T follicular helper cell (primary cell): ENCODE measurements at regions not wholly inside any gene's neighbourhood (a gene's known extent, or its start where the extent isn't known, plus 50 kb on each side); places are given as distances from the start of the nearest gene placed in this dataset.
"Not testable (repeated sequence)": the region's sequence is repeated elsewhere in the genome, so short reads cannot be mapped to it uniquely, and the experiment has no call there.

Source experiments
- DNase-seq: peaks from one replicate; pipeline ENCODE4 v3.0.0-alpha.2; 2020; ENCODE audit warnings: low read depth

GRCh38 chr21:27067226-27067625 lies 100.3 kb upstream of the ADAMTS5 start:
- DNase-seq = no peak

- DNase-seq = no peak
Observed at GRCh38 chr21:27062443-27062842, 95.6 kb upstream of the ADAMTS5 start.

DNA sequence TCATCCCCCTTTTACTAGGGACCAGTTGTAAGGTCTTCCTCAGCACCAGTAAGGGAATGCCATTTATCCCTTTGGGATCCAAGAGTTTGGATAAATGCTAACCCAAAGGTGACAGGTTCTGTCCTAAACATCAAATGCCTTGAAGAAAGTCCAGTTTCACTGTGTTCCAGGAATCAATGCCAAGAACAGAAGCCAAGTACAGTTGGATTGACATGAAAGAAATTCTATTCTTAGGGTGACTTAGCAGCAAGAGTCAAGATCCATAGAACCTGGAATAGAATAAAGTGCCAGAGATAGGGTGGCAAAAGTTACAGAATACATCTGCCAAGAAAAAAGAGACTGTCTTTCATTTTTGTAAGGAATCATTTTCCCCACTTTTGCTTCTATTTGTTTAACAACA lies 94.9 kb upstream of the ADAMTS5 start:
- no peak for DNase-seq

DNA sequence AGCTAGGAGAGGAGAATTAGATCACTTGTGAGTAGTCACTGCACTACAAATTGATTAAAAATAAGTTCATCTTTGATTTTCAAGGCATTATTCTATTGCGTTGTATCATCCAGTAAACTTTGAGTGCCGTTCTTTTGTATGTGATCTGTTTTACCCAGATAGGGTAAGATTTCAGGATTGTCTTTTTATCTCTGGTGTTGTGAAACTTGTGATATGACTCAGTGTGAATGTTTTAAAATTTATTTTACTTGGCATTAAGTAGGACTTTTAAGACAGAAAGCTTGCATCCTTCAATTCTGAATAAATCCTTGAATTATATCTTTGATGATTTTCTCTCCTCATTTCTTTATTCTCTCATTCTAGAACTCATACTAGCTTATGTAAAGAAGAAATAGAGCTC lies 93.3 kb upstream of the ADAMTS5 start:
- no peak for DNase-seq

DNA sequence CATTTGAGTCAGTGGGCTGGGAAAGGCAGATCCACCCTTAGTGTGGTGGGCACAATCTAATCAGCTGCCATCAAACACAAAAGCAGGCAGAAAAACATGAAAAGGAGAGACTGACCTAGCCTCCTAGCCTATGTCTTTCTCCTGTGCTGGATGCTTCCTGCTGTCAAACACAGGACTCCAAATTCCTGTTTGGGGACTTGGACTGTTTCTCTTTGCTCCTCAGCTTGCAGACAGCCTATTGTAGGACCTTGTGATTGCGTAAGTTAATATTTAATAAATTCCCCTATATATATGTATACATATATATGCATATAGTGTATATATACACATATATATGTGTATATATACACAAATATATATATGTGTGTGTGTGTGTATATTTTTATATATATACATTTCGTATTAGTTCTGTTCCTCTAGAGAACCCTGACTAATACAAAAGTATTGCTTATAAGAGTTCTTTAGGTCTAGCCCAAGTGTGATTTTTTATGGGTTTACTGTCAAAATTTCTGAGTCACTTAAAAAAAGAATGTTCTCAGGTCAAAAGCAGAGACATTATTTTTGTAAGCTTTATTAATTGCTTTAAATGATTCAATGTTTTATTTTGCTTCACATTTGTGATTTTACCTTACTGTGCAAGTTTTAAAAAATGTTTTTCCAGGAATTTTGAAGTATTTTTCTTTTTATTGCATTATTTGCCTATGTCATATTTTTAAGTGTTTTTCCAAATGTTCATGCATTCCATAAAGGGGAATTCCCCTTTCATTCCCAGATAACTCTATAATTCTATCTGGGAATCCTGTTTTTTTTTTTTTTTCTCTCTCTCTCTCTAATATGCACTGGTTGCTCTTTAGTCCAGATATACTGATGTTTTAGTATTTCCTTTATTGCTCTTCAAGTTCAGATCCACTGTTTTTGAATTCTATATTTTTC lies 92.1 kb upstream of the ADAMTS5 start:
- DNase-seq = no peak

DNA sequence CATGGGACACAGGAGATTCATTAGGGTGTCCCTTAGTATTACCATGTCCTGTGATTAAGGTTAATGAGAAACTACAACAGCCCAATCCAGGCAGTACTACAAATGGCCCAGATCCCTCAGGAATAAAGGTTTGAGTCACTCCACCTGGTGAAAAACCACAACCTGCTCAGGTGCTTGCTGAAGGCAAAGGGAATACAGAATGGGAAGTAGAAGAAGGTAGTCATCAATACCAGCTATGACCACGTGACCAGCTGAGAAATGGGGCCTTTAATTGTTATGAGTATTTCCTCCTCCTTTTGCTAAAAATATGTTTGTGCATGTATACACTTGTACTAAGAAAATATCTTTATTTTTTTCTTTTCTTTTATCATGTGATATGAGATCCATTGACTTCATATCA lies 91.1 kb upstream of the ADAMTS5 start:
- DNase-seq = no peak

GRCh38 chr21:27047658-27048314 lies 80.9 kb upstream of the ADAMTS5 start:
- DNase-seq = no peak

DNA sequence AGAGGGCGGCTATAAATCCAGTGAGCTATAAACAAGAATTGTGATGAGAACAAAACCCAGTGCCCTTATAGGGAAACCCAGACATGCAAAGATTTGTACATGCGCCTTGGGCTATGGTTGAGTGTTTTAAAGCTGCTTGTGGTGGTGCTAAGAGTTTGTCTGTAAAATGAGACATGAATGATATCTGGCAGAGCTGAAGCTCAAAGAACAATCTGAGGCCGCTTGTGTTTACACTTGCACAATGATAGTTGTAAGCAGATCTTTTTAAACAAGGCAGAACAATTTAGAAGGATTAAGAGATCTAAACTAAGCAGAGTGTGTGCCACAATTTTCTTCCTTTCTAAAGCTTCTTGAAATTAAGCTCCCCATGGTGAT lies 80.4 kb upstream of the ADAMTS5 start:
- DNase-seq = no peak

DNA sequence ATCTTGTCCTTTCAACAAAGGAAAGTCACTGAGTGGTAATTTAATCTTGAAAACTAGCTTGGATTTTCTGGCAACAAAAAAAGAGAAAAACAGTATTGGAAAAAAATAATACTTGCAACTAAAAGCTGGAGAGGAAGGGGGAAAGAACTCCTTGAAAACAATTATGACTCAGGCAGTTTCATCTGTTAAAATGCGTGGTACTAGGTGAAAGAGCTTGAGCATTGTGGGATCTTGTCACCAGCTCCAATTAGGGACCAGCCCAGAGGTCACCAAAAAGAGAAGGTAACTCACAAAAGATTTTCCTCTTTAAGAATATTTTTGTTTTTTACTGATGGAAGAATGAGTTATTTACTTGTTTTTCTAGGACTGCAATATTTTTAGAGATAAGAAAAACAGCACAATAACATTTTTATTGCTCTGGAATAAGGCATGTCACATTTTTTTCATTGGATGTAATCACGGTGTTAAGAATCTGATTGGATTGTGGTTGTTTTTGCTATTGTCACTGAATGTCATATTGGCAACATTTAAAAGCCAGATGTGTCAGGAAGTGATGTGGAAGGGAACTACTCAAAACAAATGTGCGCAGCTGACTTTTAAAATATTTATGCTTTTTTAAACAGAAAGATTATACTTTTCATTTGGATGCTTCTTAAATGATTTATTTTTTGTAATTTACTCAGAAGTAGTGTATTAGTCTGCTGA lies 78.5 kb upstream of the ADAMTS5 start:
- DNase-seq = no peak

DNA sequence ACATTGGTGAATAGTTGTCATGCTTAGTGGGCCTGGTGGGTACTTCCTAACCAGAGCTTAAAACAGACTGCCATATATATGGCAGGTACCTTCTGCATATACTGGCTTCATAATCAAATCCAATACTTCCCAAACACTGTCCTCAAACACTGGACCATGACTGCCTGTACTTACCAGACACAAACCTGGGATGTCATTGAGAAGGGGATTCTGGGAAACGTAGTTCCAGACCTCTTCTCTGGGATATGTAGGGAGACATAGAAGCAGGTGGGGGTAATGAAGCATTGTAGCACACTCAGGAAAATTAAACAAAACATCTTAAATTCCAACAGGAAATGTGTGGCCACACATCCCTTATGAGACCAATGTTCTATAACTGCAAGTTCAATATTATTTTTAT lies 76.5 kb upstream of the ADAMTS5 start:
- no peak for DNase-seq

DNA sequence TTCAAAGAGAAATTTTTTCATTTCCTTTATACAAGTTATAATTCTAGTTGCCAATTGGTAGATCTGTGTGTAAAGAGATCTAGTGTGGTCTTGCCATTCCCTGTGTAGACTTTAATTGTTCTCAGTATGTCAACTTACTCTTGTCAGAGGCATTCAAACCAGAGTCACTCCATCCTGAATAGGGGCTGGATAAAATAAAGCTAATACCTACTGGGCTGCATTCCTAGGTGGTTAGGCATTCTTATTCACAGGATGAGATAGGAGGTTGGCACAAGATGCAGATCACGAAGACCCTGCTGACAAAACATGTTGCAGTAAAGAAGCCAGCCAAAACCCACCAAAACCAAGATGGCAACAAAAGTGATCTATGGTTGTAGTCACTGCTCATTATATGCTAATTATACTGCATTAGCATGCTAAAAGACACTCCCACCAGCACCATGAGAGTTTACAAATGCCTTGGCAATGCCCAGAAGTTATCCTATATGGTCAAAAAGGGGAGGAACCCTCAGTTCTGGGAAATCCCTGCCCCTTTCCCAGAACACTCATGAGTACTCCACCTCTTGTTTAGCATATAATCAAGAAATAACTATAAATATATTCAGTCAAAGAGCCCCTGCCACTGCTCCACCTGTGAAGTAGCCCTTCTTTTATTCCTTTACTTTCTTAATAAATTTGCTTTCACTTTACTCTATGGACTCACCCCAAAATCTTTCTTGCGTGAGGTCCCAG lies 74.0 kb upstream of the ADAMTS5 start:
- no peak for DNase-seq

DNA sequence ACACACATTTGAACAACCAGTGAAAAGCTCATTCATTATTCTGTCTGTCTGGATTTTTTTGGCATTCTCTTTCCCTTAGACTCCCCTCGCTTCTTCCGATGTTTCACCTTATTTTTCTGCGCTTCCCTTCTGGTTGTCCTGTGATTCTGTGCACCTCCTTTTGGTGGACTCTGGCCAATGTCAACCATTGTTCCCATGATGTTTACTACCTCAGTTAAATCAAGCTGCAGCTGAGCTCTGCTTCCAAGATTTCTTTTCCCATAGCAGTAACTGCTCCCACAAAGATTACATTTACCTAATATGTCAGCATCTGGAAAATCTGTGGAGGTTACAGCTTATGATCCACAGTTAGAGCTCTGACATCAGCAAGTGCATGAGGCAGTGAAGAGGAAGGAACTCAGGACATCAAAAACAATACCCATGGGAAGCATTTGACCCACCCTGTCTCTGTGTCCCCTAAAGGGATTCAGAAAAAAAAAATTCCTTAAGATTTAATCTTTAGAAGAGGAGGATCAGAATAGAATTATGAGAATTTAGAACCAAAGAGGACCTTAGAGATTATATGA lies 69.9 kb upstream of the ADAMTS5 start:
- DNase-seq = no peak

DNA sequence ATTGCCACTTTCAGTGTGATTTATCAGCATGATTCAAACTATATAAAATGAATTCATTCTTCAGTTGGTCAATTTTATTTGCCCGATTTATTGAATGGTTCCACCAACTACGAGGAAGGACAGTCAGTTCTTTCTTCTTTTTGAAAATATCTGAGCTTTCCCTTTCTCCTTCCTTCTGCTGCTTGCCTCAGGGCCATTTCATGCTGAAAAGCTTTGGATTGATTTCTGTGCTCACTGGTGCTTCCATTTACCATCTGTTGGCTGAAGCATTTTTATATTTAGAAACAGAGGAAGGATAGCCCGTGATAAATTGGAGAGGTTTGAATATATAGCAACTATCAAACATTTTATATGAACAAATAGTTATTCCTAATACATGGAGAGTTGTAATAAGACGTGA lies 68.9 kb upstream of the ADAMTS5 start:
- DNase-seq = no peak

DNA sequence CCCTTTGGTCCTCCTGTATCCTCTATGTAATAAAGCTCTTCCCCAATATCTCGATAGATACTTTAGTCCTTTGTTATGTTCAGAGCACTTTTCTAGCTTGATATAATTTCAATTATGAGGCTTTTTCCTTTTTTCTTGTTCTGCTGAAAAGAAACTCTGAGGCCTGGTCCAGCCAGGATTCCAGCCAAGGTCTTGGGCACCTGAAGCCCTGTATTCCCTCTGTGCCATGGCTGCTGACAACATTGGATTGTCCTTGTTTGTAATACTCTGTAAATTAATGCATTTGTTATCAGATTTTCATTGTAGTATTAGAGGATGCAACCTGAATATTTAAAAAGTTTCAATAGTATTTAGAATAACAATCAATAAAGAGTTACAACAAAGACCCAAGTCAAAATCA lies 67.9 kb upstream of the ADAMTS5 start:
- no peak for DNase-seq

DNA sequence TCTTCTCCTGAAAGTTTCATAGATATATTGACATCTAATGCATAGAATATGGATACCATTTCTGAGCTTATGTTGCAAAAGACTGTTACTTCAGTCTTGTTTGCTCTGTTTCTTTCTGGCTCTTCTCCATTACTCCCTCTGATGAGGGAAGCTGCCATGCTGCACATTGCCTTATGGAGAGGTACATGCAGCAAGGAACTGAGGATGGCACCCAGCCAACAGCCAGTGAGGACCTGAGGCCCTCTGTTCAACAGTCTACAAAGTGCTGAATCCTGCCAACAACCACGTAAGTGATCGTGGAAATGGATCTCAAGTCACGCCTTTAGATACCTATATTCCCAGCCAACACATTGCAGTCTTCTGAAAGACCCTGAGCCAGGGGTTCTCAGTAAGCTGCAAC lies 66.6 kb upstream of the ADAMTS5 start:
- DNase-seq = no peak

GRCh38 chr21:27026501-27026900 lies 59.6 kb upstream of the ADAMTS5 start:
- DNase-seq = no peak

- not testable (repeated sequence) for DNase-seq
Observed at GRCh38 chr21:27025708-27026107, 58.8 kb upstream of the ADAMTS5 start.

GRCh38 chr21:27024971-27025370 lies 58.1 kb upstream of the ADAMTS5 start:
- DNase-seq = no peak

- DNase-seq = no peak
Observed at GRCh38 chr21:27024301-27024700, 57.4 kb upstream of the ADAMTS5 start.

GRCh38 chr21:27023186-27023585 lies 56.3 kb upstream of the ADAMTS5 start:
- no peak for DNase-seq

- DNase-seq = no peak
Observed at GRCh38 chr21:27021801-27022200, 54.9 kb upstream of the ADAMTS5 start.

- DNase-seq = no peak
Observed at GRCh38 chr21:27021046-27021445, 54.2 kb upstream of the ADAMTS5 start.
